ENCODE measurements at regions not wholly inside any gene's neighbourhood (a gene's known extent, or its start where the extent isn't known, plus 50 kb on each side); places are given as distances from the start of the nearest gene placed in this dataset.

DNA sequence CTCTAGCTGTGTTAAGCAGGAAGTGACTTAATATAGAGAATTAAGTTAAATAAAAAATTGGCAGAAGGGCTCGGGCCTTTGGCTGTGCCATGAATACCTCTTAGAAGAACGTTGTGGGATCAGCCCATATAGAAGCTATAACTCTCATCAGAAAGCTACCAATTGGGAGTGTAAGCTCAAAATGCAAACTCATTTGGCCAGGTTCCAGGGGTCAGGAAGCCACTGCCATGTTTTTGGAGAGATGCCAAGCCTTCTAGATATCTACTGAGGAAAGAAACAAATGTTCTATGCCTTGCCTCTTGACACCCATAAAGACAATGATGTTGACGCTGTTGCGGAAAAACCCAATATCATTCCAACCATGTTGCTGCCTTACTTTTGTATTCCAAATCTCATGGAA lies 475.2 kb upstream of the TGFBR2 start:
- TF ChIP-seq, protein P1, sequence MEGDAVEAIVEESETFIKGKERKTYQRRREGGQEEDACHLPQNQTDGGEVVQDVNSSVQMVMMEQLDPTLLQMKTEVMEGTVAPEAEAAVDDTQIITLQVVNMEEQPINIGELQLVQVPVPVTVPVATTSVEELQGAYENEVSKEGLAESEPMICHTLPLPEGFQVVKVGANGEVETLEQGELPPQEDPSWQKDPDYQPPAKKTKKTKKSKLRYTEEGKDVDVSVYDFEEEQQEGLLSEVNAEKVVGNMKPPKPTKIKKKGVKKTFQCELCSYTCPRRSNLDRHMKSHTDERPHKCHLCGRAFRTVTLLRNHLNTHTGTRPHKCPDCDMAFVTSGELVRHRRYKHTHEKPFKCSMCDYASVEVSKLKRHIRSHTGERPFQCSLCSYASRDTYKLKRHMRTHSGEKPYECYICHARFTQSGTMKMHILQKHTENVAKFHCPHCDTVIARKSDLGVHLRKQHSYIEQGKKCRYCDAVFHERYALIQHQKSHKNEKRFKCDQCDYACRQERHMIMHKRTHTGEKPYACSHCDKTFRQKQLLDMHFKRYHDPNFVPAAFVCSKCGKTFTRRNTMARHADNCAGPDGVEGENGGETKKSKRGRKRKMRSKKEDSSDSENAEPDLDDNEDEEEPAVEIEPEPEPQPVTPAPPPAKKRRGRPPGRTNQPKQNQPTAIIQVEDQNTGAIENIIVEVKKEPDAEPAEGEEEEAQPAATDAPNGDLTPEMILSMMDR (IDR thresholded peaks at IDR 0.05): no peak
- no peak for TF ChIP-seq POLR2A (IDR thresholded peaks at IDR 0.05)

Measured in Peyer's patch (tissue), 4 donors.